ENCODE measurements at regions not wholly inside any gene's neighbourhood (a gene's known extent, or its start where the extent isn't known, plus 50 kb on each side); places are given as distances from the start of the nearest gene placed in this dataset.

GRCh38 chr3:69441732-69442131 lies 55.8 kb upstream of the FRMD4B start:
- no peak for DNase-seq

- DNase-seq = no peak
Measured at GRCh38 chr3:69441040-69441439, 55.2 kb upstream of the FRMD4B start.

DNA sequence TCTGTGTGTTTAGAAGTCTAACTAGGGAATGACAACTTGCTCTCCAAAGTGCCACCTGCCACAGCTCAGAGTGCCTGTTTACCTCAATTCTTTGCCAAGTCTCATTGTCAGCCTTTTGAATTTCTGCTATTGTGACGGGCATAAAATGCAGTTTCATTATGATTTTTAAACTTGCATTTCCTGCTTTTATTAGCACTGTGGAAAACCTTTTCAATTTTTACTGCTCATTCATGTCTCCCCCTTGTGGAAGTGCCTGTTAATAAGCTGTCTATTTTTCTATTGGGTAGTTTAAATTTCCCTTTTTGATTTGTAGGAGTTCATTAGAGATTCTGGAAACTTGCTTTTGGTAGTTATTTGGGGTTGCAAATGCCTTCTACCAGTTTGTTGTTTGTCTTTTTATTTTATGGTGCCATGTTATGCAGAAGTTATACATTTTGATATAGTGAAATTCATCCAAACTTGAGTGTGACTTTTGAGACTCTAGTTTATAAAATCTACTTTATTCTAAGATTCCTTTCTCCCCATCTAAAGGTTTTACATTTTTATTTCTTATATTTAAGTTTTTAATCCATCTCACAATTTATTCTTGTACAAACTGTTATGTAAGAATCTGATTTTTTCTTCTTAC lies 53.9 kb upstream of the FRMD4B start:
- DNase-seq = peak in 1 of 3 donors; percentile 36

DNA sequence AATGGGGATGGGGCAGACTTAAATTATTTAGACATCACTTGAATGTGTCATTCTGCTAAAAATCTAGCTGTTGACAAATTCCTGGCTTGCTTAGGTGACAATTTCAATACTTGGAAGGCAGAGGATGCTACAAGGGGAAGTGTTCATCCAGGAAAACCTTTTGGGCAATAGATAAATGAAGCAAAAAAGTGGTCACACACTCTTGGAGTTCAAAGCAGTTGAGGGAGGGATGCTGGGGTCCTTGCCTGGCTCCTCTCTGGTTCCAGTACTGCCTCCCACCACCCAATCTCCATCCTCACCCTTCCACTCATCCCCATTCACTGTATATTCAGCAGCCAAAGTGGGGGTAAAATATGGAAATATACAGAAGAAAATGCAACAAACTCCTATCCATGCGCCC lies 52.6 kb upstream of the FRMD4B start:
- no peak for DNase-seq

DNA sequence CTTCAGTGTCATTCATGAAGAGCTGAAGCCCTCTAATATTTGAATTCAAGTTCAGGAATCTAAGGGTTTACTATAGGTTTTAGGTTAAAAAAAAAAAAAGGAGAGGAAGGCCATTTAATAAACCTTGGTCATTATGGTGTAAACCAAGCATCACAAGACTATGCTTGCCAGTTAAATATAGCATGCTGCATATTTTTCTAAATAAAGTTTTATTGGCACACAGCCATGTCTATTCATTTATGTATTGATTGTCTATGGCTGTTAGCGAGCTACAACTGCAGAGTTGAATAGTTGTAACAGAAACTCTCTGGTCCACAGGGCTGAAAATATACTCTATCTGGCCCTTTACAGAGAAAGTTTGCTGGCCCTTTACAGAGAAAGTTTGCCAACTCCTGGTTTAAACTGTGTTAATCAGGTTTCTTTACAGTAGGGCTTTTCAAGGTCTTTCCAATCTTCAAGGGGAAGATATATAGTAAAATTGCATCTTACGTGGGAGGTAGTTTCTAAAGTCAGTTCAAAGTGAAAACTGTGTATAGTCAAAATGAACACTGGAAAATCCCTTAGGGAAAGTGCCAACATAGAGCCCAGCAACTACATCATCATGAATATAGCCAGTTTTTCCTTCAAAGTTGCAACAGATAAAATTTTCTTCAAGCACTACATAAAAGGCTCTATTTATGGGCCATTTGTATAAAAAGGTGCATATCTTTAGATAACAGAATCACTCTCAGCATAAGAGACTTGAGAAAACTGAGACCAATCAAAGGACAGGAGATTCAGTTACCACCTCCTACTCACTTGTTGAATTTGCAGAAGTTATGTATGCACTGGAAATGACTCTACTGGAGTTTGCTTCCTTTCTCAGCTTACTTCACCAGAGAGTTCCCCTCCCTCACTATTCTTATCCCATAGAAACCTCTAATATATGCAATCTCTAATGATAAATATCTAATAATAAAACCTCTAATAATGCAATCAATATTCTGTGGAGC lies 49.7 kb upstream of the FRMD4B start:
- no peak for DNase-seq
